Esophagus (tissue), 2 donors: ENCODE measurements at regions not wholly inside any gene's neighbourhood (a gene's known extent, or its start where the extent isn't known, plus 50 kb on each side); places are given as distances from the start of the nearest gene placed in this dataset.

Experiments used
- H3K27ac ChIP-seq, 2 donors: one replicate each; pipeline ENCODE4 v1.5.1; 2013; ENCODE audit warnings: low read depth in 2 of 2, mild to moderate bottlenecking in 2 of 2, inconsistent platforms in 1 of 2, low read length in 1 of 2, moderate library complexity in 1 of 2
- H3K27me3 ChIP-seq, 2 donors: one replicate each; pipeline ENCODE4 v1.6.1; 2013; ENCODE audit warnings: low read length in 2 of 2, control low read depth in 1 of 2, mild to moderate bottlenecking in 1 of 2; ENCODE audit not compliant: insufficient read depth in 2 of 2, control insufficient read depth in 1 of 2
- H3K36me3 ChIP-seq, 2 donors: one replicate each; pipeline ENCODE4 v1.6.1; 2013; ENCODE audit warnings: low read length in 1 of 2; ENCODE audit not compliant: control insufficient read depth in 2 of 2, insufficient read depth in 2 of 2
- H3K4me1 ChIP-seq, 2 donors: one replicate each; pipeline ENCODE4 v1.6.1; 2013; ENCODE audit warnings: low read length in 1 of 2; ENCODE audit not compliant: control insufficient read depth in 2 of 2, insufficient read depth in 2 of 2
- H3K4me3 ChIP-seq, 2 donors: one replicate each; pipeline ENCODE4 v1.5.1; 2013; ENCODE audit warnings: low read length in 2 of 2, mild to moderate bottlenecking in 2 of 2, low read depth in 1 of 2, moderate library complexity in 1 of 2
- H3K9me3 ChIP-seq, 2 donors: one replicate each; pipeline ENCODE4 v1.6.1; 2013; ENCODE audit warnings: mild to moderate bottlenecking in 2 of 2, low read depth in 1 of 2, low read length in 1 of 2, moderate library complexity in 1 of 2; ENCODE audit not compliant: control insufficient read depth in 2 of 2, insufficient read depth in 1 of 2
- WGBS, 2 donors: extraction: QIAGEN DNeasy Blood & Tissue Kit; methylation state at CpG; one replicate each; pipeline ENCODE4 v1.1.7; 2013; 5-methylcytosine and 5-hydroxymethylcytosine counted together
- donor health status: healthy with polysubstance abuse.
- donor health status: Bipolar disorder and iron deficiency.

- H3K4me3 ChIP-seq, result no peak overlapping the region
- H3K27me3 ChIP-seq, result no peaks in the 10 kb centered on the region
- H3K9me3 ChIP-seq, result no peaks in the 10 kb centered on the region
- 79 to 86% methylated on average over 1 of the region's 1 CpG for WGBS, 2 donors
- H3K36me3 ChIP-seq, result no peaks in the 10 kb centered on the region
- no peak overlapping the region for H3K27ac ChIP-seq
- H3K4me1 ChIP-seq, result no peaks in the 10 kb centered on the region
Observed at GRCh38 chr12:77537663-77538062, 293.0 kb upstream of the NAV3 start.

- no peak overlapping the region for H3K27ac ChIP-seq
- no peak overlapping the region for H3K4me3 ChIP-seq
- H3K27me3 ChIP-seq, result no peaks in the 10 kb centered on the region
- WGBS, 2 donors, result 83 to 87% methylated on average over 2 of the region's 2 CpGs
- no peaks in the 10 kb centered on the region for H3K36me3 ChIP-seq
- H3K4me1 ChIP-seq, result no peaks in the 10 kb centered on the region
- H3K9me3 ChIP-seq, result no peaks in the 10 kb centered on the region
Observed at GRCh38 chr12:77535734-77536133, 295.0 kb upstream of the NAV3 start.

GRCh38 chr12:77531912-77532311, 298.8 kb upstream of the NAV3 start:
- Histone ChIP-seq H3K27me3 (no peaks in the 10 kb centered on the region), H3K27ac (no peak overlapping the region), H3K36me3 (no peaks in the 10 kb centered on the region), H3K4me1 (no peaks in the 10 kb centered on the region), H3K9me3 (no peaks in the 10 kb centered on the region), H3K4me3 (no peak overlapping the region)

GRCh38 chr12:77522247-77522646, 308.4 kb upstream of the NAV3 start:
- Histone ChIP-seq H3K4me3 (no peak overlapping the region), H3K4me1 (no peaks in the 10 kb centered on the region), H3K27ac (no peak overlapping the region), H3K36me3 (no peaks in the 10 kb centered on the region), H3K9me3 (peaks cover 0 to 3% of the 10 kb centered on the region in 2 donors), H3K27me3 (no peaks in the 10 kb centered on the region)
- WGBS, 2 donors, result 19 to 39% methylated on average over 1 of the region's 1 CpG

GRCh38 chr12:77521508-77522115, 309.1 kb upstream of the NAV3 start:
- no peaks in the 10 kb centered on the region for H3K27me3 ChIP-seq
- peaks cover 0 to 3% of the 10 kb centered on the region in 2 donors for H3K9me3 ChIP-seq
- no peaks in the 10 kb centered on the region for H3K36me3 ChIP-seq
- 29 to 50% methylated on average over 1 of the region's 1 CpG for WGBS, 2 donors
- H3K4me3 ChIP-seq, result no peak overlapping the region
- no peaks in the 10 kb centered on the region for H3K4me1 ChIP-seq
- H3K27ac ChIP-seq, result no peak overlapping the region

- Histone ChIP-seq H3K4me3 (no peak overlapping the region), H3K4me1 (no peaks in the 10 kb centered on the region), H3K36me3 (no peaks in the 10 kb centered on the region), H3K9me3 (no peaks in the 10 kb centered on the region), H3K27me3 (no peaks in the 10 kb centered on the region), H3K27ac (no peak overlapping the region)
- 63 to 71% methylated on average over 3 of the region's 3 CpGs for WGBS, 2 donors
Observed at GRCh38 chr12:77514511-77514910, 316.2 kb upstream of the NAV3 start.

- H3K27ac ChIP-seq, result no peak overlapping the region
- 69 to 71% methylated on average over 1 of the region's 1 CpG for WGBS, 2 donors
- no peaks in the 10 kb centered on the region for H3K36me3 ChIP-seq
- H3K27me3 ChIP-seq, result no peaks in the 10 kb centered on the region
- H3K4me3 ChIP-seq, result no peak overlapping the region
- no peaks in the 10 kb centered on the region for H3K4me1 ChIP-seq
- no peaks in the 10 kb centered on the region for H3K9me3 ChIP-seq
Observed at GRCh38 chr12:77510985-77511384, 319.7 kb upstream of the NAV3 start.

GRCh38 chr12:77504466-77504865, 326.2 kb upstream of the NAV3 start:
- Histone ChIP-seq H3K4me1 (no peaks in the 10 kb centered on the region), H3K27ac (no peak overlapping the region), H3K4me3 (no peak overlapping the region), H3K36me3 (no peaks in the 10 kb centered on the region), H3K27me3 (no peaks in the 10 kb centered on the region), H3K9me3 (no peaks in the 10 kb centered on the region)
- 62 to 71% methylated on average over 4 of the region's 4 CpGs for WGBS, 2 donors

- Histone ChIP-seq H3K27ac (no peak overlapping the region), H3K4me3 (no peak overlapping the region), H3K27me3 (no peaks in the 10 kb centered on the region)
Observed at GRCh38 chr12:77500089-77500488, 330.6 kb upstream of the NAV3 start.

GRCh38 chr12:77497647-77498046, 333.0 kb upstream of the NAV3 start:
- WGBS, 2 donors, result 64 to 73% methylated on average over 1 of the region's 1 CpG
- Histone ChIP-seq H3K27me3 (no peaks in the 10 kb centered on the region), H3K36me3 (no peaks in the 10 kb centered on the region), H3K4me3 (no peak overlapping the region), H3K27ac (no peak overlapping the region), H3K4me1 (no peaks in the 10 kb centered on the region), H3K9me3 (no peaks in the 10 kb centered on the region)

More at GRCh38 chr12:77500089-77500488, 330.6 kb upstream of the NAV3 start:
- Histone ChIP-seq H3K36me3 (no peaks in the 10 kb centered on the region), H3K4me1 (no peaks in the 10 kb centered on the region), H3K9me3 (no peaks in the 10 kb centered on the region)
